22Rv1 (cell line): ENCODE measurements at regions not wholly inside any gene's neighbourhood (a gene's known extent, or its start where the extent isn't known, plus 50 kb on each side); places are given as distances from the start of the nearest gene placed in this dataset.

Experiments
- H3K27ac ChIP-seq: fragments of 450-650 bp; 2 replicates; pipeline ENCODE4 v1.5.1; 2017
- CTCF ChIP-seq: fragments of 450-650 bp; IDR thresholded peaks from 2 replicates; pipeline ENCODE4 v1.5.1; 2017; ENCODE audit warnings: mild to moderate bottlenecking
- ZFX ChIP-seq: fragments of 450-650 bp; IDR thresholded peaks from 2 replicates; pipeline ENCODE4 v1.6.1; 2017; ENCODE audit warnings: antibody characterized with exemption, borderline replicate concordance

- TF ChIP-seq CTCF (no peak), ZFX (no peak)
- H3K27ac ChIP-seq = no peak overlapping the region
Measured at GRCh38 chr2:13093416-13093991, 376.8 kb downstream of the TRIB2 start.

GRCh38 chr2:13102397-13103063, 385.8 kb downstream of the TRIB2 start:
- no peak overlapping the region for H3K27ac ChIP-seq

GRCh38 chr2:13103151-13103550, 386.4 kb downstream of the TRIB2 start:
- H3K27ac ChIP-seq = no peak overlapping the region
- TF ChIP-seq ZFX (no peak), CTCF (no peak)

More at GRCh38 chr2:13102397-13103063, 385.8 kb downstream of the TRIB2 start:
- TF ChIP-seq CTCF = no peak
- TF ChIP-seq ZFX = no peak

- no peak for TF ChIP-seq CTCF
- no peak for TF ChIP-seq ZFX
- no peak overlapping the region for H3K27ac ChIP-seq
Measured at GRCh38 chr2:13103778-13104493, 387.2 kb downstream of the TRIB2 start.

GRCh38 chr2:13104723-13105122, 388.0 kb downstream of the TRIB2 start:
- no peak for TF ChIP-seq CTCF
- TF ChIP-seq ZFX = no peak
- no peak overlapping the region for H3K27ac ChIP-seq

GRCh38 chr2:13106302-13106701, 389.6 kb downstream of the TRIB2 start:
- TF ChIP-seq ZFX = no peak
- TF ChIP-seq CTCF = no peak
- no peak overlapping the region for H3K27ac ChIP-seq

GRCh38 chr2:13109516-13109915, 392.8 kb downstream of the TRIB2 start:
- TF ChIP-seq CTCF = no peak

More at GRCh38 chr2:13109516-13109915, 392.8 kb downstream of the TRIB2 start:
- no peak overlapping the region for H3K27ac ChIP-seq
